ENCODE measurements at regions not wholly inside any gene's neighbourhood (a gene's known extent, or its start where the extent isn't known, plus 50 kb on each side); places are given as distances from the start of the nearest gene placed in this dataset.
"Not testable (repeated sequence)": the region's sequence is repeated elsewhere in the genome, so short reads cannot be mapped to it uniquely, and the experiment has no call there.

- TF ChIP-seq POLR2A (IDR thresholded peaks at IDR 0.05); CTCF (IDR thresholded peaks at IDR 0.05); POLR2AphosphoS5 (IDR thresholded peaks at IDR 0.05; ENCODE audit: insufficient read depth in 1 of 2, low read depth in 1 of 2): not testable (repeated sequence)
Observed at GRCh38 chr4:151595629-151596028, 165.2 kb downstream of the GATB start.
